Tibial nerve (tissue), 4 donors: ENCODE measurements at regions not wholly inside any gene's neighbourhood (a gene's known extent, or its start where the extent isn't known, plus 50 kb on each side); places are given as distances from the start of the nearest gene placed in this dataset.

ENCODE experiments used
- DNase-seq, 2 donors: peaks; one replicate each; pipeline ENCODE4 v3.0.0-alpha.2; 2019; ENCODE audit warnings: low spot score in 2 of 2
- H3K27ac ChIP-seq, 4 donors: fragments of 200-600 bp; sonication (generic) in 3 of 4; one replicate each; pipeline ENCODE4 v1.5.1; 2017 to 2019; ENCODE audit warnings: mild to moderate bottlenecking in 1 of 4
- H3K27me3 ChIP-seq, 2 donors: fragments of 200-600 bp; sonication (generic) in 1 of 2; one replicate each; pipeline versions ENCODE4 v1.5.1 to v1.6.0; 2017 to 2019
- H3K36me3 ChIP-seq, 3 donors: fragments of 200-600 bp; sonication (generic); one replicate each; pipeline ENCODE4 v1.5.1; 2018 to 2019
- H3K4me1 ChIP-seq, 4 donors: fragments of 200-600 bp; sonication (generic) in 3 of 4; one replicate each; pipeline ENCODE4 v1.5.1; 2017 to 2019
- H3K4me3 ChIP-seq, 4 donors: fragments of 200-600 bp; sonication (generic) in 3 of 4; one replicate each; pipeline ENCODE4 v1.5.1; 2017 to 2019; ENCODE audit warnings: mild to moderate bottlenecking in 1 of 4, moderate library complexity in 1 of 4
- H3K9me3 ChIP-seq, 4 donors: fragments of 200-600 bp; sonication (generic) in 3 of 4; one replicate each; pipeline ENCODE4 v1.5.1; 2017 to 2019
- EP300 ChIP-seq, 2 donors: sonication (generic); formaldehyde crosslinking; IDR thresholded peaks; one replicate each; pipeline ENCODE4 v1.6.1; 2017; ENCODE audit warnings: antibody characterized with exemption in 2 of 2, mild to moderate bottlenecking in 1 of 2
- POLR2A ChIP-seq, 2 donors: fragments of 450-650 bp; IDR thresholded peaks; one replicate each; pipeline ENCODE4 v1.6.1; 2017; ENCODE audit warnings: antibody characterized with exemption in 2 of 2, mild to moderate bottlenecking in 2 of 2, moderate library complexity in 2 of 2
- WGBS, 2 donors: methylation state at CpG; one replicate each; pipeline ENCODE4 v1.1.5; 2018; 5-methylcytosine and 5-hydroxymethylcytosine counted together
- TF ChIP-seq, protein P1 (sequence below), 5 experiments: fragments of 200-600 bp in 3 of 5; fragments of 450-650 bp in 2 of 5; sonication (generic) in 3 of 5; IDR thresholded peaks; one replicate each; pipeline ENCODE4 v1.5.1; 2016 to 2019; ENCODE audit warnings: antibody characterized with exemption in 5 of 5, mild to moderate bottlenecking in 3 of 5, moderate library complexity in 2 of 5

DNA sequence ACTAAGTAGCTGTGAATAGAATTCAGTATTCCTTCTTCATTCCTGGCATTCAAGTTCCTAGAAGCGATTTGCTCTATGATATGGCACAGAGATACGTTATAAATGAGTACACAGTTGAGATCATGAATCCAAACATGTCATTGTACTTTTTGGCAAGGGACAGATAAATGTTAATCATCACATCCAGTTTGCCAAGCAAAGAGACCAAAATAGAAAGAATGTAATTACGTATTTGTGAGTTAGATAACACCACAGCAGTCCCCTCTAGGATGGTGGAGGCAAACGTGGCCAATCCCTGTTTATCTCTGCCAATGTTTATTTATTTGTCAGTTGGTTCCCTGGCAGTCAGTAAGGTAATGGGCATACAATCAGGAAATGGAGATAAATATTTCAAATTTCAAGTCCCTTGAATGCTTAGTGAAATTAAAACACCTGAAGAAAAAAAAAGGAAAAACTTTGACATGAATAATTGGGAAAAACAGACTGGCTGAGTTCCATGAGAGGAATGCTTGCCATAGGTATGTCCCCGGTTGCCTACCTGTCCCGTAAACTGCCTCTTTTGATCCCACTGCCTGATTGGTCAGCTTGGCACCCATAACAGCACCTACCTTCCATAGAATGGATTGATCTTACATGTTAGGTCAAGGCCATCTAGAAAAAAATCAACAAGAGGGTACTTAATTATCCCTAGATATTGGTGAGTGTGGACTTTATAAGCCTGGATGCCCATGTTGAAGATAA is 451.1 kb upstream of the NETO1 start:
- WGBS, 2 donors = 47 to 52% methylated on average over 6 of the region's 6 CpGs
- Histone ChIP-seq H3K27ac (no peak overlapping the region), H3K36me3 (no peaks in the 10 kb centered on the region), H3K27me3 (no peaks in the 10 kb centered on the region), H3K9me3 (no peaks in the 10 kb centered on the region), H3K4me1 (no peaks in the 10 kb centered on the region), H3K4me3 (no peak overlapping the region)
- TF ChIP-seq POLR2A (IDR thresholded peaks at IDR 0.05) = no peak
- TF ChIP-seq, protein P1, sequence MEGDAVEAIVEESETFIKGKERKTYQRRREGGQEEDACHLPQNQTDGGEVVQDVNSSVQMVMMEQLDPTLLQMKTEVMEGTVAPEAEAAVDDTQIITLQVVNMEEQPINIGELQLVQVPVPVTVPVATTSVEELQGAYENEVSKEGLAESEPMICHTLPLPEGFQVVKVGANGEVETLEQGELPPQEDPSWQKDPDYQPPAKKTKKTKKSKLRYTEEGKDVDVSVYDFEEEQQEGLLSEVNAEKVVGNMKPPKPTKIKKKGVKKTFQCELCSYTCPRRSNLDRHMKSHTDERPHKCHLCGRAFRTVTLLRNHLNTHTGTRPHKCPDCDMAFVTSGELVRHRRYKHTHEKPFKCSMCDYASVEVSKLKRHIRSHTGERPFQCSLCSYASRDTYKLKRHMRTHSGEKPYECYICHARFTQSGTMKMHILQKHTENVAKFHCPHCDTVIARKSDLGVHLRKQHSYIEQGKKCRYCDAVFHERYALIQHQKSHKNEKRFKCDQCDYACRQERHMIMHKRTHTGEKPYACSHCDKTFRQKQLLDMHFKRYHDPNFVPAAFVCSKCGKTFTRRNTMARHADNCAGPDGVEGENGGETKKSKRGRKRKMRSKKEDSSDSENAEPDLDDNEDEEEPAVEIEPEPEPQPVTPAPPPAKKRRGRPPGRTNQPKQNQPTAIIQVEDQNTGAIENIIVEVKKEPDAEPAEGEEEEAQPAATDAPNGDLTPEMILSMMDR (IDR thresholded peaks at IDR 0.05) = no peak
- no peak for TF ChIP-seq EP300 (IDR thresholded peaks at IDR 0.05)
- DNase-seq = no peak

DNA sequence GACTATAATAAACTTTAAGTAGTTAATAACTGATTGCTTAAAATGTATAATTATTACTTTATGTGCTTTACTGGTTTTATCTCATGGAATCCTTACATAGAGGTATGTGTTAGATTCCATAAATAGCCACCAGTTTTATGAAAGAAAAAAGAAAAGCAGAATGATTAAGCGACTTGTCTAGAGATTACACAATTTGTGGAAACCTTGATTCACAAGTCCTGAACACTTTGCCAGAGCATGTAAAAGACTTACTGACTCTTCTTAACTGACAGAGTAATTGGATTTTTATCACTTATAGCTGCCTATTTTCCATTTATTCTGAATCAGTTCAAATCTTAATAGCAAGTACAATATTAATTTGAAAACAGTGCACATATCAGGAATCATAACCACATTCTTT is 448.7 kb upstream of the NETO1 start:
- Histone ChIP-seq H3K4me3 (no peak overlapping the region), H3K4me1 (no peaks in the 10 kb centered on the region), H3K27ac (no peak overlapping the region), H3K9me3 (no peaks in the 10 kb centered on the region), H3K36me3 (no peaks in the 10 kb centered on the region), H3K27me3 (no peaks in the 10 kb centered on the region)
- TF ChIP-seq, protein P1 (IDR thresholded peaks at IDR 0.05) = no peak
- TF ChIP-seq EP300 (IDR thresholded peaks at IDR 0.05) (no peak), POLR2A (IDR thresholded peaks at IDR 0.05) (no peak)
- WGBS, 2 donors = 69 to 89% methylated on average over 1 of the region's 1 CpG
- DNase-seq = no peak

DNA sequence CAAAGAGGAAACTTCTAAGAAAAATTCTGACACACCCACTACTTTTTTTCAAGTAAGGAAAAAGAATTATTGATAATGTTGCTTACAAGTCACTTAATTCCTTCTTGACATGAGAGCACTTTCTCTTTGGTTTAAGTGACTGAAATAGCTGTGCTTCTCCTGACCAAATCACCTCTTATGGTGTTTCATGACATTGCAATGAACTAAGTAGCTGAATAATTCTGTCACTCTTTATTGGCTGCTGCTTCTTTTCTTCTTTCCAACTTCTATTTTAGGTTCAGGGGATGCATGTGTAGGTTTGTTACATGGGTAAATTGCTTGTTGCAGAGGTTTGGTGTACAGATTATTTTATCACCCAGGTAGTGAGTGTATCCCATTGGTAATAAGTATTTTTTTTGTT is 447.6 kb upstream of the NETO1 start:
- DNase-seq = no peak
- H3K9me3 ChIP-seq = no peaks in the 10 kb centered on the region
- TF ChIP-seq POLR2A (IDR thresholded peaks at IDR 0.05) (no peak), EP300 (IDR thresholded peaks at IDR 0.05) (no peak)
- TF ChIP-seq, protein P1 (IDR thresholded peaks at IDR 0.05) = no peak
- H3K27me3 ChIP-seq = no peaks in the 10 kb centered on the region
- H3K4me1 ChIP-seq = no peaks in the 10 kb centered on the region
- H3K36me3 ChIP-seq = no peaks in the 10 kb centered on the region
- no peak overlapping the region for H3K27ac ChIP-seq
- H3K4me3 ChIP-seq = no peak overlapping the region

DNA sequence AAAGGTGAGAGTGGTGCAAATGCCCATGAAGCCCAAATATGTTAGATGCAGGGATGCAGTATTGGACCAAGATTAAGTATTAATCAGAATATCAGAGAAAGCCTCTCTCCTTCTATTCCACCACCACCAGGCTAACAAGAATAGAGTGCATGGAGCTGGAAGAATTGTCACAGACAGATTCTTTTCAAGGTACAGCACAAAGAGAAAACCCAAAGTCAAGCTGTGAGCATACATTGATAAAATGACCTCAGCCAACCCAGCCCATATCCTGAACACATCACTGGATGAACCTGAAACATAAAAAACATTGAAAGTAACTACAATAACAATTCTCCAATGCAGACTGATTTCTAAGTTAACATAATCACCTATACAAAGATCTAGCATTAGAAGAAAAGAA is 445.7 kb upstream of the NETO1 start:
- Histone ChIP-seq H3K9me3 (no peaks in the 10 kb centered on the region), H3K4me3 (no peak overlapping the region), H3K36me3 (no peaks in the 10 kb centered on the region), H3K27ac (no peak overlapping the region), H3K4me1 (no peaks in the 10 kb centered on the region), H3K27me3 (no peaks in the 10 kb centered on the region)
- TF ChIP-seq, protein P1 (IDR thresholded peaks at IDR 0.05) = no peak
- no peak for TF ChIP-seq POLR2A (IDR thresholded peaks at IDR 0.05)
- no peak for TF ChIP-seq EP300 (IDR thresholded peaks at IDR 0.05)
- no peak for DNase-seq

DNA sequence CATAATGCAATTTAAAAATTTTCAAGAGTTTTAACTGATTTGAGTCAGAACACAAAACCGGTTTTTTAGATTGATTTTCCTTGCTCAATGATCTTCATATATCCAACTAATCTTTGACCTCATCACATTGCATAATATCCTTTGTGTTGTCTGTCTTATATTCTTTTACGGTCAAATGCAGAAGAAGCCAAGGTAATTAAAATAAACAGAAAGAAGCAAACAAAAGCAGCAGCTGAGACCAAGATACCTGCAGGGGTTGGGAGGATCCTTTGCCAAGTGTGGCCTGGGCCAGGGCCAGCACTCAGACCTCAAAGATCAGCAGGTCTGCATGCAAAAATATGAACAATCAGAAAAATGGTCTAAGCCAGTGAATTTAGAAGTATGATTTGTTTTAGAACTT is 428.9 kb upstream of the NETO1 start:
- Histone ChIP-seq H3K4me1 (no peaks in the 10 kb centered on the region), H3K27me3 (no peaks in the 10 kb centered on the region), H3K36me3 (no peaks in the 10 kb centered on the region), H3K4me3 (no peak overlapping the region), H3K27ac (no peak overlapping the region), H3K9me3 (no peaks in the 10 kb centered on the region)
- TF ChIP-seq EP300 (IDR thresholded peaks at IDR 0.05) (no peak), POLR2A (IDR thresholded peaks at IDR 0.05) (no peak)
- TF ChIP-seq, protein P1 (IDR thresholded peaks at IDR 0.05) = no peak
- no peak for DNase-seq
- 61 to 71% methylated on average over 2 of the region's 2 CpGs for WGBS, 2 donors
